MM.1S (cell line): ENCODE measurements at regions not wholly inside any gene's neighbourhood (a gene's known extent, or its start where the extent isn't known, plus 50 kb on each side); places are given as distances from the start of the nearest gene placed in this dataset.

ENCODE experiments used
- CTCF ChIP-seq: fragments of 300-600 bp; sonication (generic); IDR thresholded peaks from 2 replicates; pipeline ENCODE4 v1.5.1; 2016; ENCODE audit warnings: antibody characterized with exemption, low read length, mixed read lengths
- EZH2 ChIP-seq: fragments of 300-600 bp; sonication (generic); optimal IDR thresholded peaks from 2 replicates; pipeline ENCODE3; 2017; ENCODE audit warnings: low read depth, mild to moderate bottlenecking, antibody characterized with exemption, low read length, mixed read lengths
- EZH2phosphoT487 ChIP-seq: fragments of 300-600 bp; sonication (generic); IDR thresholded peaks from 2 replicates; pipeline ENCODE4 v1.6.1; 2018; ENCODE audit warnings: antibody characterized with exemption, low read length

- no peak for TF ChIP-seq CTCF
- TF ChIP-seq EZH2 = no peak
- no peak for TF ChIP-seq EZH2phosphoT487
Observed at GRCh38 chr3:3632449-3632848, 166.8 kb upstream of the LRRN1 start.
